ENCODE measurements at regions not wholly inside any gene's neighbourhood (a gene's known extent, or its start where the extent isn't known, plus 50 kb on each side); places are given as distances from the start of the nearest gene placed in this dataset.

DNA sequence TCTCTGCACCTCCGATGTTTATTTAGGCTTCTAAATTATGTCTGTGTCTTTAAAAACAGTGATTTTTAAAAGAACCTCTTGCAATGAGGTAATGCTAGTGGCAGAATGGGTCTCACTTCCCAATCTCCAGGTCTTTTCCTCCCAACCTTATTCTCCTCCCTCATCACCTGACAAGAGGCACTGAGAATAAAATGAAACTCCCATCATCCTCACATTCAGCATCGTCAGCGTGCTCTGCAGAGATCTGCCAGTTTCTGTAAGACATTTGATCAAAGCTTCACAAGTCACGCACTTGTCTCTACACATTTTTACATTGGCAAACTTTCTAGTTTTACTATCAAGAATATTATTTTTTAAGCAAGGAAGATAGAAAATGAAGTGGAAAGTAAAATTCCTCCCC lies 420.5 kb downstream of the GABRB3 start:
- H3K27ac ChIP-seq, result no peak overlapping the region
- TF ChIP-seq, protein P1, sequence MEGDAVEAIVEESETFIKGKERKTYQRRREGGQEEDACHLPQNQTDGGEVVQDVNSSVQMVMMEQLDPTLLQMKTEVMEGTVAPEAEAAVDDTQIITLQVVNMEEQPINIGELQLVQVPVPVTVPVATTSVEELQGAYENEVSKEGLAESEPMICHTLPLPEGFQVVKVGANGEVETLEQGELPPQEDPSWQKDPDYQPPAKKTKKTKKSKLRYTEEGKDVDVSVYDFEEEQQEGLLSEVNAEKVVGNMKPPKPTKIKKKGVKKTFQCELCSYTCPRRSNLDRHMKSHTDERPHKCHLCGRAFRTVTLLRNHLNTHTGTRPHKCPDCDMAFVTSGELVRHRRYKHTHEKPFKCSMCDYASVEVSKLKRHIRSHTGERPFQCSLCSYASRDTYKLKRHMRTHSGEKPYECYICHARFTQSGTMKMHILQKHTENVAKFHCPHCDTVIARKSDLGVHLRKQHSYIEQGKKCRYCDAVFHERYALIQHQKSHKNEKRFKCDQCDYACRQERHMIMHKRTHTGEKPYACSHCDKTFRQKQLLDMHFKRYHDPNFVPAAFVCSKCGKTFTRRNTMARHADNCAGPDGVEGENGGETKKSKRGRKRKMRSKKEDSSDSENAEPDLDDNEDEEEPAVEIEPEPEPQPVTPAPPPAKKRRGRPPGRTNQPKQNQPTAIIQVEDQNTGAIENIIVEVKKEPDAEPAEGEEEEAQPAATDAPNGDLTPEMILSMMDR (conservative IDR thresholded peaks at IDR 0.05; ENCODE audit: low read depth), result no peak
- POLR2A ChIA-PET (ENCODE audit: low non-redundant PET), result no interaction called here
- CTCF ChIA-PET, result no interaction called here
- DNase-seq (ENCODE audit: low spot score), result no peak

GRCh38 chr15:26325495-26325894 lies 447.4 kb downstream of the GABRB3 start:
- H3K27ac ChIP-seq, result no peak overlapping the region
- ChIA-PET POLR2A (ENCODE audit: low non-redundant PET) (no interaction called here), CTCF (no interaction called here)
- TF ChIP-seq, protein P1 (conservative IDR thresholded peaks at IDR 0.05; ENCODE audit: low read depth), result no peak
- DNase-seq (ENCODE audit: low spot score), result no peak

DNA sequence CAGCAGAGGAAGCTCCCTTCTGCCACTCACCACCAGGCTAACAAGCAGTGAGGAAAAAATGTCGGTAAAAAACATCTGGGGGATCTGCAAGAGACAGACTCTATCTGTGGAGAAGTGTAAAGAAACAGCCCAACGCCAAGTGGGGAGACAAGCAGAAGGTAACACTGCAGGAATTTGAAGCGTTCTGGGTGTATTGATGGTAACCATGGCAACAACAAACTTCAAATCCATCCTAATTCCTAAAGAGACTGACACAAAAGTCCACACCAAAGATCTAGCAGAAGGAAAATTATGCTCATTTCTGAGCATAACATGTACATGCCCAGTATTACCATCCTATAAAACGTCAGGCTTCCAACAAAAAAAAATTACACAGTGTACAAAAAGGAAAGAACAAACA lies 449.3 kb downstream of the GABRB3 start:
- no peak for DNase-seq (ENCODE audit: low spot score)
- CTCF ChIA-PET, result no interaction called here
- TF ChIP-seq, protein P1 (conservative IDR thresholded peaks at IDR 0.05; ENCODE audit: low read depth), result no peak
- no peak overlapping the region for H3K27ac ChIP-seq
- POLR2A ChIA-PET (ENCODE audit: low non-redundant PET), result no interaction called here

DNA sequence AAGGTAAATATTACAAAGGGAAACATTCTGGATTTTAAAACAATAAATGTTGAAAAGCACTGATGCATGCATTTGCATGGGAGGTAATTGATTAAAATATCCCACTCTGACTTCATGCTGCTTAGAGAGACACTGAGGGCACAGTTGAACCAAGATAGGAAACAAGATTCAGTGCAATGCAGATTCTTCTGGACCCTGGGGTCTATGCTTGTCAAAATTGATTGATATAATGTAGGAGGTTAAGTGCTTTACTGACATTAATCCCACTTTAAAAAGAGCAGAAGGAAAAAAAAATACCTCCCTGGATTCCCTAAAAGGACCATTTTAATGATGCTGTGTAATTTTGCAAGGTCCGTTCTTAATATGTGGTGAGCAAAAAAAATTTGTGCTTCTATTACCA lies 454.2 kb downstream of the GABRB3 start:
- POLR2A ChIA-PET (ENCODE audit: low non-redundant PET), result no interaction called here
- TF ChIP-seq, protein P1 (conservative IDR thresholded peaks at IDR 0.05; ENCODE audit: low read depth), result no peak
- no peak for DNase-seq (ENCODE audit: low spot score)
- CTCF ChIA-PET, result no interaction called here
- H3K27ac ChIP-seq, result no peak overlapping the region

DNA sequence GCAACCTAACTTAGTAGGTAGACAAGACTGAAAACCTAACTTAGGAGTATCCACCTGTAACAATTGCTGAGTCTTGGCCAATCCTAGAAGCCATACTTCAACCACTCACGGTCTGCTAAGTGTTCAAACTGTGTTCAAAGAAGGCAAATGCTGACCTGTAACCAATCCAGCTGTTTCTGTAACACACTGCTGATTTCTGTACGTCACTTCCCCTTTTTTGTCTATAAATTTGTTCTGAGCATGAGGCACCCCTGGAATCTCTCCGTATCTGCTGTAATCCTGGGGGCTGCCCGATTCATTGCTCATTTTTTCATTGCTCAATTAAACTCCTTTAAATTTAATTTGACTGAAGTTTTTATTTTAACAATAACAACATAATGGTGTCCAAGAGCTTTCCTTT lies 451.4 kb upstream of the ATP10A start:
- ChIA-PET POLR2A (ENCODE audit: low non-redundant PET) (no interaction called here), CTCF (interaction anchor here (0.6 kb wide), 1 partner anchor 186 kb away, joined by 5 read pairs; no protein-coding TSS in a partner anchor)
- TF ChIP-seq, protein P1 (conservative IDR thresholded peaks at IDR 0.05; ENCODE audit: low read depth), result no peak
- H3K27ac ChIP-seq, result no peak overlapping the region
- DNase-seq (ENCODE audit: low spot score), result no peak

DNA sequence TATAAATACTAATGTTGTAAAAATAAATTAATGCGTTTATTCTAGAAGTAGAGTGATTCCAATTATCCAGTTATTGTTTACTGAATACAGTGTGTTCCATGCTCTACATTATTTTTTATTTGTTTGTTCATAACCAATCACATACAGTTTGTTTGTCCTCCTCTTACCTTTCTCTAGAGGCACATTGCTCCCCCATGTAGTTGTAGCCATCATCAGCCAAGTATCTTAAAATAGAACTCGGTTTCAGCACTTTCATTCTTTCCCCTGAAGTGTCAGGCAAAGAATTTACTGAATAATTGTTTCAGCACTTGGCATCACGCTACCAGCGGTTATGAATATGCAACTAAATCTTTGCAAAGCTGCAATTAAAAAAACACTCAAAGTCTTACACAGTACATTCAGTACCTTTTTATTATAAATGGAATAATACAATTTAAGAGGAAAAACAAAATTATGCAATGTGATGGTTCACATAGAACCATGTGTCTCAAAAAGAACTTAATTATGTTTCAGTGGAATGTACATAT lies 448.6 kb upstream of the ATP10A start:
- no peak overlapping the region for H3K27ac ChIP-seq
- ChIA-PET POLR2A (ENCODE audit: low non-redundant PET) (no interaction called here), CTCF (interaction anchor here (0.7 kb wide), 1 partner anchor 69 kb away, joined by 3 read pairs; no protein-coding TSS in a partner anchor)
- TF ChIP-seq, protein P1 (conservative IDR thresholded peaks at IDR 0.05; ENCODE audit: low read depth), result no peak
- no peak for DNase-seq (ENCODE audit: low spot score)
